Left ventricle myocardium inferior (tissue), 1 donor: ENCODE measurements at regions not wholly inside any gene's neighbourhood (a gene's known extent, or its start where the extent isn't known, plus 50 kb on each side); places are given as distances from the start of the nearest gene placed in this dataset.

Experiments
- DNase-seq: peaks from one replicate; pipeline ENCODE4 v3.0.0-alpha.2; 2020
- H3K27ac ChIP-seq: fragments of 200-600 bp; replicated peaks from 2 replicates; pipeline ENCODE4 v1.8.0; 2021
- H3K27me3 ChIP-seq: fragments of 200-600 bp; 2 replicates; pipeline ENCODE4 v1.8.0; 2021; ENCODE audit warnings: low read depth
- H3K36me3 ChIP-seq: fragments of 200-600 bp; 2 replicates; pipeline ENCODE4 v1.8.0; 2021
- H3K4me1 ChIP-seq: fragments of 200-600 bp; 2 replicates; pipeline ENCODE4 v1.8.0; 2021
- H3K4me3 ChIP-seq: fragments of 200-600 bp; 2 replicates; pipeline ENCODE4 v1.8.0; 2021; ENCODE audit warnings: mild to moderate bottlenecking, moderate library complexity
- H3K9me3 ChIP-seq: fragments of 200-600 bp; replicated peaks from 2 replicates; pipeline ENCODE4 v1.8.0; 2021
- CTCF ChIP-seq: fragments of 200-600 bp; IDR thresholded peaks from 2 replicates; pipeline ENCODE4 v1.8.0; 2021; ENCODE audit warnings: antibody characterized with exemption, mild to moderate bottlenecking, borderline replicate concordance
- intact Hi-C: fragments of 100-400 bp; cut with micrococcal nuclease; formaldehyde crosslinking; loops from one replicate; pipeline ENCODE4 v1.11.0; 2022
- donor health status: DM: no; HTN: yes; CAD: no; lungs with severe emphysema.

- Histone ChIP-seq H3K9me3 (no peaks in the 10 kb centered on the region), H3K4me1 (peaks cover 8% of the 10 kb centered on the region), H3K27me3 (no peaks in the 10 kb centered on the region), H3K27ac (no peak overlapping the region), H3K4me3 (no peak overlapping the region), H3K36me3 (no peaks in the 10 kb centered on the region)
- TF ChIP-seq CTCF: no peak
- intact Hi-C loops: no loop called here
- no peak for DNase-seq
Observed at GRCh38 chr9:106438928-106439327, 424.0 kb upstream of the ZNF462 start.

- no peaks in the 10 kb centered on the region for H3K36me3 ChIP-seq
- H3K9me3 ChIP-seq: no peaks in the 10 kb centered on the region
- H3K27ac ChIP-seq: no peak overlapping the region
- intact Hi-C loops: no loop called here
- TF ChIP-seq CTCF: no peak
- no peaks in the 10 kb centered on the region for H3K27me3 ChIP-seq
- H3K4me3 ChIP-seq: no peak overlapping the region
- peaks cover 14% of the 10 kb centered on the region for H3K4me1 ChIP-seq
- no peak for DNase-seq
Observed at GRCh38 chr9:106441283-106441682, 421.7 kb upstream of the ZNF462 start.

GRCh38 chr9:106443520-106443919, 419.4 kb upstream of the ZNF462 start:
- intact Hi-C loops: no loop called here
- peaks cover 11% of the 10 kb centered on the region for H3K4me1 ChIP-seq
- no peaks in the 10 kb centered on the region for H3K36me3 ChIP-seq
- TF ChIP-seq CTCF: no peak
- H3K27me3 ChIP-seq: no peaks in the 10 kb centered on the region
- no peaks in the 10 kb centered on the region for H3K9me3 ChIP-seq
- H3K27ac ChIP-seq: no peak overlapping the region
- H3K4me3 ChIP-seq: no peak overlapping the region
- no peak for DNase-seq

- peak overlapping the region; percentile 18 for H3K27ac ChIP-seq
- H3K36me3 ChIP-seq: no peaks in the 10 kb centered on the region
- peaks cover 17% of the 10 kb centered on the region for H3K4me1 ChIP-seq
- TF ChIP-seq CTCF: no peak
- no peak overlapping the region for H3K4me3 ChIP-seq
- no peaks in the 10 kb centered on the region for H3K9me3 ChIP-seq
- H3K27me3 ChIP-seq: no peaks in the 10 kb centered on the region
- no peak for DNase-seq
- intact Hi-C loops: no loop called here
Observed at GRCh38 chr9:106445107-106445506, 417.9 kb upstream of the ZNF462 start.

GRCh38 chr9:106449336-106449927, 413.5 kb upstream of the ZNF462 start:
- peak overlapping the region; percentile 83 for H3K27ac ChIP-seq
- intact Hi-C loops: no loop called here
- no peak for DNase-seq
- H3K36me3 ChIP-seq: no peaks in the 10 kb centered on the region
- H3K4me1 ChIP-seq: peaks cover 18% of the 10 kb centered on the region
- H3K27me3 ChIP-seq: no peaks in the 10 kb centered on the region
- no peak for TF ChIP-seq CTCF
- no peaks in the 10 kb centered on the region for H3K9me3 ChIP-seq
- H3K4me3 ChIP-seq: no peak overlapping the region
